ENCODE measurements at regions not wholly inside any gene's neighbourhood (a gene's known extent, or its start where the extent isn't known, plus 50 kb on each side); places are given as distances from the start of the nearest gene placed in this dataset.

DNA sequence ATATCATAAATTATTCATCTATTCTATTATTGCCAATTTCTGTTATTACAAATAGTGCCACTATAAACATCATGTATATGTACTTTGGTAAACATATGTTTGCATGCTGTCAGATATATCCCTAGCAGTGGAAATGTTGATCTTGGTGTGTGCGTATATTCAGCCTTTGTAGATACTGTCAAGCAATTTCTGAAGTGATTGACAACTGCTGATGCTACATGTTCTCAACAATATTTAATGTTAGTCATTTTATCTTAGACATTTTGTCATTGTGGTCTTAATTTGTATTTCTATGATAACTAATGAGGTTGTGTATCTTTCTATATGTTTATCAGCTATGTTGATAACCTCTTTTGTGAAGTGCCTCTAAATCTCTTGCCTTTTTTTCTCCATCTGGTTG, 186.5 kb upstream of the NRG3 start:
- TF ChIP-seq, protein P1, sequence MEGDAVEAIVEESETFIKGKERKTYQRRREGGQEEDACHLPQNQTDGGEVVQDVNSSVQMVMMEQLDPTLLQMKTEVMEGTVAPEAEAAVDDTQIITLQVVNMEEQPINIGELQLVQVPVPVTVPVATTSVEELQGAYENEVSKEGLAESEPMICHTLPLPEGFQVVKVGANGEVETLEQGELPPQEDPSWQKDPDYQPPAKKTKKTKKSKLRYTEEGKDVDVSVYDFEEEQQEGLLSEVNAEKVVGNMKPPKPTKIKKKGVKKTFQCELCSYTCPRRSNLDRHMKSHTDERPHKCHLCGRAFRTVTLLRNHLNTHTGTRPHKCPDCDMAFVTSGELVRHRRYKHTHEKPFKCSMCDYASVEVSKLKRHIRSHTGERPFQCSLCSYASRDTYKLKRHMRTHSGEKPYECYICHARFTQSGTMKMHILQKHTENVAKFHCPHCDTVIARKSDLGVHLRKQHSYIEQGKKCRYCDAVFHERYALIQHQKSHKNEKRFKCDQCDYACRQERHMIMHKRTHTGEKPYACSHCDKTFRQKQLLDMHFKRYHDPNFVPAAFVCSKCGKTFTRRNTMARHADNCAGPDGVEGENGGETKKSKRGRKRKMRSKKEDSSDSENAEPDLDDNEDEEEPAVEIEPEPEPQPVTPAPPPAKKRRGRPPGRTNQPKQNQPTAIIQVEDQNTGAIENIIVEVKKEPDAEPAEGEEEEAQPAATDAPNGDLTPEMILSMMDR (IDR thresholded peaks at IDR 0.05; ENCODE audit: insufficient read depth, low read depth, low read length), result no peak
- TF ChIP-seq EZH2 (IDR thresholded peaks at IDR 0.05; ENCODE audit: insufficient read depth, low read length), result no peak

Data from astrocyte (in vitro differentiated cells and primary cell).